ENCODE measurements at regions not wholly inside any gene's neighbourhood (a gene's known extent, or its start where the extent isn't known, plus 50 kb on each side); places are given as distances from the start of the nearest gene placed in this dataset.

GRCh38 chr17:83191388-83192160 lies 112.2 kb downstream of the METRNL start:
- Histone ChIP-seq H3K9me3 (replicated peaks; ENCODE audit: control insufficient read depth, insufficient read depth, low read length) (peaks cover 3% of the 10 kb centered on the region; the same call in 2 of the 3 replicates), H3K4me2 (ENCODE audit: control insufficient read depth, insufficient read depth) (no peak overlapping the region), H4K20me1 (ENCODE audit: control insufficient read depth, insufficient read depth) (peaks cover 2% of the 10 kb centered on the region; the same call in 1 of the 2 replicates), H3K27me3 (replicated peaks in 1 of 2; ENCODE audit: control insufficient read depth in 2 of 2, insufficient read depth in 2 of 2, low read length in 1 of 2) (no peaks in the 10 kb centered on the region; a peak in 1 of 4 replicates), H3K9ac (ENCODE audit: control insufficient read depth, insufficient read depth, low read length) (no peak overlapping the region), H3K27ac (ENCODE audit: control insufficient read depth, insufficient read depth) (no peak overlapping the region), H3K4me3 (no peak overlapping the region), H2AFZ (ENCODE audit: control insufficient read depth, low read depth, low read length) (no peak overlapping the region), H3K79me2 (ENCODE audit: control insufficient read depth, insufficient read depth, low read length) (no peaks in the 10 kb centered on the region), H3K4me1 (ENCODE audit: control insufficient read depth, insufficient read depth, low read length) (no peaks in the 10 kb centered on the region; the same call in 1 of the 2 replicates), H3K36me3 (ENCODE audit: control insufficient read depth in 2 of 2, insufficient read depth in 2 of 2, low read length in 1 of 2) (no peaks in the 10 kb centered on the region)
- DNase-seq (ENCODE audit: low read depth, low spot score) (no peak), ATAC-seq (no peak), FAIRE-seq (no peak)
- TF ChIP-seq IRF3 (IDR thresholded peaks at IDR 0.05) = no peak
- TF ChIP-seq CEBPZ (IDR thresholded peaks at IDR 0.05; ENCODE audit: low read depth, low read length) = no peak
- no peak for TF ChIP-seq GATAD2B (conservative IDR thresholded peaks at IDR 0.05; ENCODE audit: low read depth)
- no peak for TF ChIP-seq RCOR1 (conservative IDR thresholded peaks at IDR 0.05; ENCODE audit: low read depth, low read length)
- no peak for TF ChIP-seq BACH1 (IDR thresholded peaks at IDR 0.05; ENCODE audit: borderline replicate concordance)
- TF ChIP-seq ATF2 (IDR thresholded peaks at IDR 0.05; ENCODE audit: low read length) = no peak
- TF ChIP-seq ETV6 (conservative IDR thresholded peaks at IDR 0.05 in 1 of 2, IDR thresholded peaks at IDR 0.05 in 1 of 2; ENCODE audit: borderline replicate concordance in 1 of 2, low read depth in 1 of 2) = no peak
- TF ChIP-seq PBX3 (IDR thresholded peaks at IDR 0.05; ENCODE audit: insufficient replicate concordance, low read depth, low read length) = no peak
- no peak for TF ChIP-seq ASH2L (IDR thresholded peaks at IDR 0.05; ENCODE audit: borderline replicate concordance, low read depth)
- no peak for TF ChIP-seq POLR2A (IDR thresholded peaks at IDR 0.05; ENCODE audit: low read depth, low read length)
- in situ Hi-C loops (cut with MboI) (no loop called here), intact Hi-C loops (cut with micrococcal nuclease; ENCODE audit: unreplicated experiment) (no loop called here)
- SMC1A ChIA-PET (ENCODE audit: uncharacterized antibody, unreplicated experiment) = no interaction called here
- CTCF ChIA-PET = no interaction called here
- RAD21 ChIA-PET (ENCODE audit: unreplicated experiment) = no interaction called here
- POLR2A ChIA-PET = no interaction called here
- no TSS peak for BruUV-seq (replicated peaks)
- WGBS (ENCODE audit: insufficient coverage, insufficient replicate concordance, low lambda C conversion rate, missing lambda C conversion rate) = 54% methylated on average over 11 of the region's 11 CpGs

Measured in GM12878 (cell line).